ENCODE measurements at regions not wholly inside any gene's neighbourhood (a gene's known extent, or its start where the extent isn't known, plus 50 kb on each side); places are given as distances from the start of the nearest gene placed in this dataset.

DNA sequence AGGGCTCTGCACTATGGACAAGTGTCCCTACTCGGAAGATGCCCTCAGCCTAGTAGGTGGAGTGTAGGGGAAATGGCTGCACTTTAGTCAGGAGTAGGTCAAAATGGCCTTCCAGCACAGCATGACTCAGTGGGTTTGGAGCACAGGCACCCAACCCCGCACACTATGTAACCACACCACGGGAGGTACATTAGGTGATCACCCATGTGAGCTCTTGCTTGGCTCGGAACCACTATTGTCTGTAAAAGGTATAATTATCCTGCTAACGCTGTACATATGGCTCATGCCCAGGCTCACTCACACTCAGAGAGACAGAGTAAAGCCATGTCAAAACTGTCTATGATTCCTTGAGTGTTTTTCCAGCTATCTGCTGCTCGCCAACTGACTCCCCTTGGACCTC is 156.9 kb upstream of the DACH1 start:
- no peak overlapping the region for H3K14ac ChIP-seq (ENCODE audit: low read length)
- H3K27me3 ChIP-seq (ENCODE audit: control insufficient read depth in 3 of 3, insufficient read depth in 3 of 3, low read depth in 1 of 3, low read length in 3 of 3) = no peaks in the 10 kb centered on the region
- no peak overlapping the region for H3K4ac ChIP-seq (ENCODE audit: low read length)
- H2BK12ac ChIP-seq (ENCODE audit: low read length) = no peak overlapping the region
- no peak overlapping the region for H4K91ac ChIP-seq (ENCODE audit: low read depth, low read length, poor library complexity)
- H3K4me3 ChIP-seq (ENCODE audit: low read length in 2 of 2) = peak overlapping the region in 1 of 2 donors; percentile 35
- no peak for DNase-seq (ENCODE audit: low spot score)
- H2BK15ac ChIP-seq (ENCODE audit: low read length) = no peak overlapping the region
- H2AFZ ChIP-seq (ENCODE audit: low read length) = no peak overlapping the region
- H4K8ac ChIP-seq (ENCODE audit: low read depth, low read length) = no peak overlapping the region
- H3K18ac ChIP-seq (ENCODE audit: low read length) = no peak overlapping the region
- H2AK5ac ChIP-seq (ENCODE audit: low read depth, low read length) = no peak overlapping the region
- H3K36me3 ChIP-seq (replicated peaks in 1 of 2; ENCODE audit: control insufficient read depth in 2 of 2, insufficient read depth in 2 of 2, low read length in 2 of 2) = no peaks in the 10 kb centered on the region
- no peak overlapping the region for H3K23ac ChIP-seq (ENCODE audit: low read depth, low read length, poor library complexity)
- H3K27ac ChIP-seq (replicated peaks; ENCODE audit: low read length) = no peak overlapping the region
- H3K9ac ChIP-seq (ENCODE audit: low read depth, low read length, poor library complexity) = no peak overlapping the region
- no peaks in the 10 kb centered on the region for H3K79me1 ChIP-seq (ENCODE audit: low read depth, low read length)
- H3K4me2 ChIP-seq (ENCODE audit: insufficient read depth, low read length, poor library complexity, severe bottlenecking) = no peak overlapping the region
- H3K4me1 ChIP-seq (ENCODE audit: control insufficient read depth in 2 of 2, insufficient read depth in 1 of 2, low read depth in 1 of 2, low read length in 2 of 2) = no peaks in the 10 kb centered on the region
- no peak overlapping the region for H2BK5ac ChIP-seq (ENCODE audit: low read length)
- no peak overlapping the region for H2BK120ac ChIP-seq (ENCODE audit: low read depth, low read length)
- peaks cover 0 to under 1% of the 10 kb centered on the region in 2 donors for H3K9me3 ChIP-seq (replicated peaks in 1 of 2; ENCODE audit: control insufficient read depth in 2 of 2, insufficient read depth in 1 of 2, low read depth in 1 of 2, low read length in 2 of 2)
- no CpG with 5 or more reads among the region's 6 CpGs for WGBS, 2 donors (ENCODE audit: extremely low coverage in 2 of 2, insufficient read length in 2 of 2, insufficient replicate concordance in 1 of 2)

GRCh38 chr13:72005455-72005854 is 138.5 kb upstream of the DACH1 start:
- no peak for DNase-seq (ENCODE audit: low spot score)
- Histone ChIP-seq H4K8ac (ENCODE audit: low read depth, low read length) (no peak overlapping the region), H3K18ac (ENCODE audit: low read length) (no peak overlapping the region), H2BK12ac (ENCODE audit: low read length) (no peak overlapping the region), H3K27me3 (ENCODE audit: control insufficient read depth in 3 of 3, insufficient read depth in 3 of 3, low read depth in 1 of 3, low read length in 3 of 3) (no peaks in the 10 kb centered on the region), H2AK5ac (ENCODE audit: low read depth, low read length) (no peak overlapping the region), H3K4me2 (ENCODE audit: insufficient read depth, low read length, poor library complexity, severe bottlenecking) (no peak overlapping the region), H3K23ac (ENCODE audit: low read depth, low read length, poor library complexity) (no peak overlapping the region), H4K91ac (ENCODE audit: low read depth, low read length, poor library complexity) (no peak overlapping the region), H2AFZ (ENCODE audit: low read length) (no peak overlapping the region), H3K27ac (replicated peaks; ENCODE audit: low read length) (no peak overlapping the region), H2BK120ac (ENCODE audit: low read depth, low read length) (no peak overlapping the region), H3K4ac (ENCODE audit: low read length) (no peak overlapping the region), H3K14ac (ENCODE audit: low read length) (no peak overlapping the region), H3K79me1 (ENCODE audit: low read depth, low read length) (no peaks in the 10 kb centered on the region), H3K9me3 (replicated peaks in 1 of 2; ENCODE audit: control insufficient read depth in 2 of 2, insufficient read depth in 1 of 2, low read depth in 1 of 2, low read length in 2 of 2) (no peaks in the 10 kb centered on the region), H3K4me3 (ENCODE audit: low read length in 2 of 2) (no peak overlapping the region), H3K36me3 (replicated peaks in 1 of 2; ENCODE audit: control insufficient read depth in 2 of 2, insufficient read depth in 2 of 2, low read length in 2 of 2) (no peaks in the 10 kb centered on the region), H2BK15ac (ENCODE audit: low read length) (no peak overlapping the region), H3K9ac (ENCODE audit: low read depth, low read length, poor library complexity) (no peak overlapping the region), H3K4me1 (ENCODE audit: control insufficient read depth in 2 of 2, insufficient read depth in 1 of 2, low read depth in 1 of 2, low read length in 2 of 2) (no peaks in the 10 kb centered on the region), H2BK5ac (ENCODE audit: low read length) (no peak overlapping the region)

DNA sequence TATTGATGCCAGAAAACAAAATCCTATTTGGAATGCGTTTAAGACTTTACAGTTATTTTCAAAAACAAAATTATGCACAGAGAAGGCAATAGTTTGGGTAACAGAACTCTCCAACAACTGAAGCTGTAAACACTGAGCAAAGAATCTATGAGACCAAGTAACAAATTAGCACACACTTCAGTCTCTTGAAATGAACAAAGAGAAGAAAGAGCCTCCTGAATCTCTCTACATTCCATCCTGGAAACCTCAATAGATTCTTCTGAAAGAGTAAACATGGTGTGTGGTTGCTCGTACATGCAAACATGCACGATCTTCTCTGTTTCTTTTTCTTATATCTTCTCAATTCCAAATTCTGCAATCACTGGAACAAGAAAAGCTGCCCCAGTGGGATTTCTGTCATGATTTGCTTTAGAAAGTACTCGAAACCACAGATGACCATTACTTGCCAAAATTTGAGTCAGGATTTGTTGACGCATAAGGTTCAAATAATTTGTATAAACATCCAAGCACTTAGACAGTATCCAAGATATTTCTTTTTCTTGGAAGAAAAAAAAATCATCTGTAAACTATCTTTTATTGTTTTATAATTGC is 137.9 kb upstream of the DACH1 start:
- Histone ChIP-seq H3K23ac (ENCODE audit: low read depth, low read length, poor library complexity) (no peak overlapping the region), H2BK12ac (ENCODE audit: low read length) (no peak overlapping the region), H3K9me3 (replicated peaks in 1 of 2; ENCODE audit: control insufficient read depth in 2 of 2, insufficient read depth in 1 of 2, low read depth in 1 of 2, low read length in 2 of 2) (no peaks in the 10 kb centered on the region), H2AK5ac (ENCODE audit: low read depth, low read length) (no peak overlapping the region), H3K9ac (ENCODE audit: low read depth, low read length, poor library complexity) (no peak overlapping the region), H3K36me3 (replicated peaks in 1 of 2; ENCODE audit: control insufficient read depth in 2 of 2, insufficient read depth in 2 of 2, low read length in 2 of 2) (no peaks in the 10 kb centered on the region), H3K4ac (ENCODE audit: low read length) (no peak overlapping the region), H3K4me1 (ENCODE audit: control insufficient read depth in 2 of 2, insufficient read depth in 1 of 2, low read depth in 1 of 2, low read length in 2 of 2) (no peaks in the 10 kb centered on the region), H3K18ac (ENCODE audit: low read length) (no peak overlapping the region), H3K27me3 (ENCODE audit: control insufficient read depth in 3 of 3, insufficient read depth in 3 of 3, low read depth in 1 of 3, low read length in 3 of 3) (no peaks in the 10 kb centered on the region), H2AFZ (ENCODE audit: low read length) (peak overlapping the region; percentile 31), H4K8ac (ENCODE audit: low read depth, low read length) (no peak overlapping the region), H2BK5ac (ENCODE audit: low read length) (no peak overlapping the region), H3K14ac (ENCODE audit: low read length) (no peak overlapping the region), H3K79me1 (ENCODE audit: low read depth, low read length) (no peaks in the 10 kb centered on the region), H3K4me3 (ENCODE audit: low read length in 2 of 2) (no peak overlapping the region), H4K91ac (ENCODE audit: low read depth, low read length, poor library complexity) (no peak overlapping the region), H2BK120ac (ENCODE audit: low read depth, low read length) (no peak overlapping the region), H2BK15ac (ENCODE audit: low read length) (no peak overlapping the region), H3K27ac (replicated peaks; ENCODE audit: low read length) (no peak overlapping the region), H3K4me2 (ENCODE audit: insufficient read depth, low read length, poor library complexity, severe bottlenecking) (no peak overlapping the region)
- WGBS, 2 donors (ENCODE audit: extremely low coverage in 2 of 2, insufficient read length in 2 of 2, insufficient replicate concordance in 1 of 2) = no CpG with 5 or more reads among the region's 5 CpGs
- DNase-seq (ENCODE audit: low spot score) = peak; percentile 8

- no peak overlapping the region for H2AK5ac ChIP-seq (ENCODE audit: low read depth, low read length)
- H3K27ac ChIP-seq (replicated peaks; ENCODE audit: low read length) = no peak overlapping the region
- H3K4me2 ChIP-seq (ENCODE audit: insufficient read depth, low read length, poor library complexity, severe bottlenecking) = no peak overlapping the region
- no peak overlapping the region for H2BK12ac ChIP-seq (ENCODE audit: low read length)
- H3K14ac ChIP-seq (ENCODE audit: low read length) = no peak overlapping the region
- no peak overlapping the region for H3K9ac ChIP-seq (ENCODE audit: low read depth, low read length, poor library complexity)
- no peak for DNase-seq (ENCODE audit: low spot score)
- H4K8ac ChIP-seq (ENCODE audit: low read depth, low read length) = no peak overlapping the region
- no peaks in the 10 kb centered on the region for H3K79me1 ChIP-seq (ENCODE audit: low read depth, low read length)
- H3K18ac ChIP-seq (ENCODE audit: low read length) = no peak overlapping the region
- no peaks in the 10 kb centered on the region for H3K27me3 ChIP-seq (ENCODE audit: control insufficient read depth in 3 of 3, insufficient read depth in 3 of 3, low read depth in 1 of 3, low read length in 3 of 3)
- H2BK5ac ChIP-seq (ENCODE audit: low read length) = no peak overlapping the region
- no peak overlapping the region for H3K4me3 ChIP-seq (ENCODE audit: low read length in 2 of 2)
- no peak overlapping the region for H2AFZ ChIP-seq (ENCODE audit: low read length)
- no peak overlapping the region for H2BK120ac ChIP-seq (ENCODE audit: low read depth, low read length)
- H3K36me3 ChIP-seq (replicated peaks in 1 of 2; ENCODE audit: control insufficient read depth in 2 of 2, insufficient read depth in 2 of 2, low read length in 2 of 2) = no peaks in the 10 kb centered on the region
- H3K4me1 ChIP-seq (ENCODE audit: control insufficient read depth in 2 of 2, insufficient read depth in 1 of 2, low read depth in 1 of 2, low read length in 2 of 2) = no peaks in the 10 kb centered on the region
- WGBS, 2 donors (ENCODE audit: extremely low coverage in 2 of 2, insufficient read length in 2 of 2, insufficient replicate concordance in 1 of 2) = no CpG with 5 or more reads among the region's 3 CpGs
- no peak overlapping the region for H2BK15ac ChIP-seq (ENCODE audit: low read length)
- H3K4ac ChIP-seq (ENCODE audit: low read length) = no peak overlapping the region
- no peak overlapping the region for H3K23ac ChIP-seq (ENCODE audit: low read depth, low read length, poor library complexity)
- no peak overlapping the region for H4K91ac ChIP-seq (ENCODE audit: low read depth, low read length, poor library complexity)
- H3K9me3 ChIP-seq (replicated peaks in 1 of 2; ENCODE audit: control insufficient read depth in 2 of 2, insufficient read depth in 1 of 2, low read depth in 1 of 2, low read length in 2 of 2) = no peaks in the 10 kb centered on the region
Observed at GRCh38 chr13:72004246-72004645, 137.2 kb upstream of the DACH1 start.

Data from neuronal stem cell (in vitro differentiated cells).